Transverse colon (tissue), 4 donors: ENCODE measurements at regions not wholly inside any gene's neighbourhood (a gene's known extent, or its start where the extent isn't known, plus 50 kb on each side); places are given as distances from the start of the nearest gene placed in this dataset.
A peak's percentile ranks its signal among the peaks of the same experiment; 100 is the strongest.

Source experiments
- DNase-seq: peaks from one replicate; pipeline ENCODE4 v3.0.0-alpha.2; 2019
- H3K27ac ChIP-seq, 4 donors: fragments of 200-600 bp; sonication (generic); 2 replicates each; pipeline ENCODE4 v1.5.1; 2016 to 2018; ENCODE audit warnings: inconsistent platforms in 4 of 4
- H3K27me3 ChIP-seq: fragments of 200-600 bp; sonication (generic); 2 replicates; pipeline ENCODE4 v1.5.1; 2017; ENCODE audit warnings: inconsistent platforms
- H3K36me3 ChIP-seq, 4 donors: fragments of 200-600 bp; sonication (generic); 2 replicates each; pipeline ENCODE4 v1.5.1; 2017 to 2019; ENCODE audit warnings: inconsistent platforms in 4 of 4
- H3K4me1 ChIP-seq, 4 donors: fragments of 200-600 bp; sonication (generic); 2 replicates each; pipeline ENCODE4 v1.5.1; 2017 to 2020; ENCODE audit warnings: inconsistent platforms in 4 of 4
- H3K4me3 ChIP-seq, 4 donors: fragments of 200-600 bp; sonication (generic); 1 replicate in 1 of 4; 2 replicates in 3 of 4; pipeline versions ENCODE4 v1.5.1 to v1.6.1; 2017 to 2019; ENCODE audit warnings: inconsistent platforms in 4 of 4
- H3K9me3 ChIP-seq, 2 donors: fragments of 200-600 bp; sonication (generic); 2 replicates each; pipeline ENCODE4 v1.5.1; 2017 to 2019; ENCODE audit warnings: inconsistent platforms in 2 of 2
- EP300 ChIP-seq: sonication (generic); formaldehyde crosslinking; IDR thresholded peaks from one replicate; pipeline ENCODE4 v1.6.1; 2017; ENCODE audit warnings: antibody characterized with exemption, low read depth
- POLR2A ChIP-seq: fragments of 450-650 bp; IDR thresholded peaks from one replicate; pipeline ENCODE4 v1.6.1; 2016; ENCODE audit warnings: antibody characterized with exemption, mild to moderate bottlenecking, moderate library complexity
- POLR2AphosphoS5 ChIP-seq, 3 donors: sonication (generic); formaldehyde crosslinking; IDR thresholded peaks; one replicate each; pipeline ENCODE4 v1.6.1; 2016; ENCODE audit warnings: antibody characterized with exemption in 3 of 3
- WGBS, 2 donors: methylation state at CpG; one replicate each; pipeline ENCODE4 v1.1.5; 2018; ENCODE audit warnings: low coverage in 1 of 2; 5-methylcytosine and 5-hydroxymethylcytosine counted together
- in situ Hi-C, 4 donors: fragments of 200-750 bp; cut with MboI; loops; one replicate each; pipeline versions ENCODE4 v1.15.0 to v1.15.1; 2017; ENCODE audit warnings: low sequenced_read_pairs in 3 of 4, low pct_ligation_motif_present in 1 of 4, low pct_unique_long_range_greater_than_20kb in 1 of 4
- intact Hi-C: fragments of 100-400 bp; cut with DNase I; formaldehyde crosslinking; loops from one replicate; pipeline ENCODE4 v1.15.1; 2023; ENCODE audit warnings: low total_unique reads
- TF ChIP-seq, protein P1 (sequence below), 5 experiments: fragments of 200-600 bp in 3 of 5; fragments of 450-650 bp in 2 of 5; sonication (generic) in 3 of 5; IDR thresholded peaks; 1 replicate in 2 of 5; 2 replicates in 3 of 5; pipeline ENCODE4 v1.5.1; 2016 to 2017; ENCODE audit warnings: antibody characterized with exemption in 5 of 5, inconsistent platforms in 3 of 5, mild to moderate bottlenecking in 2 of 5, moderate library complexity in 1 of 5

- H3K27ac ChIP-seq: peak overlapping the region; percentile 44 to 69 (median 56)
- WGBS, 2 donors: 87% methylated on average over 9 of the region's 10 CpGs; no CpG with 5 or more reads in 1 of the 2 donors
- peaks cover 12 to 19% (median 17%) of the 10 kb centered on the region in 4 donors for H3K4me1 ChIP-seq
Measured at GRCh38 chr6:43989581-43990146, 137.6 kb downstream of the MRPL14 start.

GRCh38 chr6:43988801-43989200 lies 138.5 kb downstream of the MRPL14 start:
- TF ChIP-seq, protein P1, sequence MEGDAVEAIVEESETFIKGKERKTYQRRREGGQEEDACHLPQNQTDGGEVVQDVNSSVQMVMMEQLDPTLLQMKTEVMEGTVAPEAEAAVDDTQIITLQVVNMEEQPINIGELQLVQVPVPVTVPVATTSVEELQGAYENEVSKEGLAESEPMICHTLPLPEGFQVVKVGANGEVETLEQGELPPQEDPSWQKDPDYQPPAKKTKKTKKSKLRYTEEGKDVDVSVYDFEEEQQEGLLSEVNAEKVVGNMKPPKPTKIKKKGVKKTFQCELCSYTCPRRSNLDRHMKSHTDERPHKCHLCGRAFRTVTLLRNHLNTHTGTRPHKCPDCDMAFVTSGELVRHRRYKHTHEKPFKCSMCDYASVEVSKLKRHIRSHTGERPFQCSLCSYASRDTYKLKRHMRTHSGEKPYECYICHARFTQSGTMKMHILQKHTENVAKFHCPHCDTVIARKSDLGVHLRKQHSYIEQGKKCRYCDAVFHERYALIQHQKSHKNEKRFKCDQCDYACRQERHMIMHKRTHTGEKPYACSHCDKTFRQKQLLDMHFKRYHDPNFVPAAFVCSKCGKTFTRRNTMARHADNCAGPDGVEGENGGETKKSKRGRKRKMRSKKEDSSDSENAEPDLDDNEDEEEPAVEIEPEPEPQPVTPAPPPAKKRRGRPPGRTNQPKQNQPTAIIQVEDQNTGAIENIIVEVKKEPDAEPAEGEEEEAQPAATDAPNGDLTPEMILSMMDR (IDR thresholded peaks at IDR 0.05): no peak
- TF ChIP-seq EP300: no peak
- TF ChIP-seq POLR2A: no peak
- no peak for TF ChIP-seq POLR2AphosphoS5 (IDR thresholded peaks at IDR 0.05)
- Histone ChIP-seq H3K9me3 (no peaks in the 10 kb centered on the region), H3K4me1 (peaks cover 12 to 26% (median 17%) of the 10 kb centered on the region in 4 donors), H3K4me3 (no peak overlapping the region), H3K36me3 (no peaks in the 10 kb centered on the region), H3K27me3 (no peaks in the 10 kb centered on the region), H3K27ac (no peak overlapping the region)
- in situ Hi-C loops (no loop called here), intact Hi-C loops (no loop called here)
- WGBS, 2 donors: 75 to 77% methylated on average over 3 of the region's 3 CpGs
- DNase-seq: no peak

More at GRCh38 chr6:43989581-43990146, 137.6 kb downstream of the MRPL14 start:
- TF ChIP-seq EP300 (no peak), POLR2A (no peak), POLR2AphosphoS5 (IDR thresholded peaks at IDR 0.05) (no peak)
- TF ChIP-seq, protein P1 (IDR thresholded peaks at IDR 0.05): no peak
- Histone ChIP-seq H3K36me3 (no peaks in the 10 kb centered on the region), H3K27me3 (no peaks in the 10 kb centered on the region), H3K4me3 (no peak overlapping the region), H3K9me3 (no peaks in the 10 kb centered on the region)
- DNase-seq: no peak
- intact Hi-C loops: no loop called here
- in situ Hi-C loops: no loop called here

DNA sequence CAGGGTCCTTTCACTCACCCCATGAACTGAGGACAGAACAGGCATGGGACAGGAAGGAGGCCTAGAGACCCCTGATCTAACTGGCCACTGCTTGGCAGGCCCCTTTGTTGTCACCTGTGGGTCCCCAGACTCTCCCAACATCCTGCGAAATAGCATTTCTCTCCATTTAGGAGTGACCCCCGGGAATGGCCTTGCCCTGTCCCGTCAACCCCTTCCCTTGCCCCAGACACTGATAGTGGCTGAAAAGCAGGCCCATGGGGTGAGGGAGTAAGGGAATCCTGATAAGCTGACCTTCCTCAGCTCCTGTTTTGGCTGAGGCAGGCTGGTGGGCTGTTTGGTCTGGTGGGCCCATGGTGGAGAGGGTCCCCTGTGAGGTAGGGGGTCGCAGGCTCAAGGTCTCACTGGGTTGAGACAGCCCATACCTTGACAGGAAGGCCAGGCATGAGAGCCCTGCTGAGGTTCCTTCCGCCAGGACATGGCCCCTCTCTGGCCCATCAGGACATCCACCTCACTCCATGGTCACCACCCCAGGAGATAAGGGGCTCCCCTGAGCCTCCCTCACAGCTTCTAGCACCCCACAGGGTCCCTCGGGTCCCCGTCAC lies 139.3 kb downstream of the MRPL14 start:
- 91% methylated on average over 7 of the region's 7 CpGs; no CpG with 5 or more reads in 1 of the 2 donors for WGBS, 2 donors
- H3K27me3 ChIP-seq: no peaks in the 10 kb centered on the region
- intact Hi-C loops (no loop called here), in situ Hi-C loops (no loop called here)
- no peak overlapping the region for H3K4me3 ChIP-seq
- H3K36me3 ChIP-seq: no peaks in the 10 kb centered on the region
- no peak overlapping the region for H3K27ac ChIP-seq
- TF ChIP-seq, protein P1 (IDR thresholded peaks at IDR 0.05): no peak
- TF ChIP-seq EP300 (no peak), POLR2A (no peak), POLR2AphosphoS5 (IDR thresholded peaks at IDR 0.05) (no peak)
- peaks cover 12 to 31% (median 17%) of the 10 kb centered on the region in 4 donors for H3K4me1 ChIP-seq
- DNase-seq: no peak
- no peaks in the 10 kb centered on the region for H3K9me3 ChIP-seq

DNA sequence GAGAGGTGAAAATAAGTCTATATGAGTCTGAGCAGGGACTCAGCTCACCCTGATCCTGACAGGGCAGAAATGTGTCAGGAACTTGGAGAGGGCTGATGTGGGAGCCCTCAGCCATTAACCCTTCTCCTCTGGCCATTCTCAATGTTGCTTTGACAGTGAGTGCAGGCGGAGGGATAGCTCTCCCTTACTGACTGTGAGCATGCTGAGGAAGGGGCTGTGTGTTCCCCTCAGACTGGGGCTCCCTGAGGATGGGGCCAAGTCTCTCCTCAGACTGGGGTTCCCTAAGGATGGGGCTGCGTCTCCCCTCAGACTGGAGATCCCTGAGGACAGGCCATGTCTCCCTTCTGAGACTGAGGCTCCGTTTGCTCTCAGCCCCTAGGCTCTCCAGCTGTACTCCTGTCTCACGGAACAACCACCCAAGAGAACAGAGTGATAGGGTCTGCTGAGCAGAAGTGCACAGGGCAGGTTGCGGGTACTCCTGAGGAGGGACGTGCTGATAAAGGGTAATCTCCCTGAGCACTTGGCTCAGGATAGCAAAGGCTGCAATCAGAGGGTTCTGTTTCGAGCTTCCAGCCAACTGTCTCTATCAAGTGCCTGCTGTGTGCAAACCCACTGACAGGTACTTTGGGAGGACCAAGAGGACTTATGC lies 141.0 kb downstream of the MRPL14 start:
- no peaks in the 10 kb centered on the region for H3K36me3 ChIP-seq
- 85% methylated on average over 7 of the region's 7 CpGs; no CpG with 5 or more reads in 1 of the 2 donors for WGBS, 2 donors
- H3K27ac ChIP-seq: no peak overlapping the region
- peaks cover 11 to 28% (median 16%) of the 10 kb centered on the region in 4 donors for H3K4me1 ChIP-seq
- TF ChIP-seq, protein P1 (IDR thresholded peaks at IDR 0.05): no peak
- TF ChIP-seq POLR2AphosphoS5 (IDR thresholded peaks at IDR 0.05) (no peak), EP300 (no peak), POLR2A (no peak)
- intact Hi-C loops (no loop called here), in situ Hi-C loops (no loop called here)
- no peaks in the 10 kb centered on the region for H3K9me3 ChIP-seq
- DNase-seq: no peak
- H3K4me3 ChIP-seq: no peak overlapping the region
- H3K27me3 ChIP-seq: no peaks in the 10 kb centered on the region
